ENCODE measurements at regions not wholly inside any gene's neighbourhood (a gene's known extent, or its start where the extent isn't known, plus 50 kb on each side); places are given as distances from the start of the nearest gene placed in this dataset.

DNA sequence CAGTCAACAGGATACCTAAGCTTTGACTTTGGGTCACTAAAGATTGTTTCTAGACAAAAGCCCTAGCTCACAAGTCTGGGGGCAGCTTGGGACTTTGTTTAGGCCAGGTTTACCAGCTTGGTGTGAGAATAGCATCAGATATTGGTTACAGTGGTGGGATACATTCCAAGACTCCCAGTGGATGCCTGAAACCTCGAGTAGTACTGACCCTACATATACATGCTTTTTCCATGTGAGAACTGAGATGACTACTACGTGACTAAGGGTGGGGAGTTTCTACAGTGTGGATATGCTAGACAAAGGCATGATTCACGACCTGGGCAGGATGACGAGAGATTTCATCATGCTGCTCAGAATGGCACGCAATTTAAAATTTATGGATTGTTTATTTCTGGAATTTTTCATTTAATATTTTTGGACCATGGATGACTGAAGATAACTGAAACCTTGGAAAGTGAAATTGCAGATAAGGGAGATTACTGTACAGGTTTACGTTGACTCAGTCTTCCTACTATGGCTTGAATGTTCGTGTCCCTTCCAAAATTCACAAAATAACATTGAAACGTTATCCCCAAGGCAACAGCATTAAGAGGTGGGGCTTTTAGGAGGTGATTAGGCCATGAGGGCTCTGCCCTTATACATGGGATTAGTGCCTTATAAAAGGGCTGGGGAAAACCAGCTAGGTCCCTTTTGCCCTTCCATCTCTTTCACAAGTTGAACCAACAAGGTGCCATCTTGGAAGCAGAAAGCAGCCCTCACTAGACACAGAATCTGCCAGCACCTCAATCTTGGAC lies 50.2 kb upstream of the CTAGE1 start:
- no peak for DNase-seq

DNA sequence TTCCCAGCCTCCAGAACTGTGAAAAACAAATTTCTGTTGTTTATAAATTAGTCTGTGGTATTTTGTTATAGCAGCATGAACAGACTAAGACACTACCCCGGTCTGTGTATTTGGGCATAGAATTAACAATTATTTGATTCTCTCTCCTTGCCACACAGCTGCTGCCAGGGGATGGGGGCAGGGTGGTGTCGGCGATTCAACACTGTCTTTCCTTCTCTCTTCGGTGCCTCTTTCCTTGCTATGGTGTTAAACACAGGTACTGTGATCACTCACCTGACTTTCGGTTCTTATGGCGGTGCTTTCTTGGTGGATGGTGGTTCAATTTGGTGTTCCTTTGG lies 50.8 kb upstream of the CTAGE1 start:
- DNase-seq = no peak

DNA sequence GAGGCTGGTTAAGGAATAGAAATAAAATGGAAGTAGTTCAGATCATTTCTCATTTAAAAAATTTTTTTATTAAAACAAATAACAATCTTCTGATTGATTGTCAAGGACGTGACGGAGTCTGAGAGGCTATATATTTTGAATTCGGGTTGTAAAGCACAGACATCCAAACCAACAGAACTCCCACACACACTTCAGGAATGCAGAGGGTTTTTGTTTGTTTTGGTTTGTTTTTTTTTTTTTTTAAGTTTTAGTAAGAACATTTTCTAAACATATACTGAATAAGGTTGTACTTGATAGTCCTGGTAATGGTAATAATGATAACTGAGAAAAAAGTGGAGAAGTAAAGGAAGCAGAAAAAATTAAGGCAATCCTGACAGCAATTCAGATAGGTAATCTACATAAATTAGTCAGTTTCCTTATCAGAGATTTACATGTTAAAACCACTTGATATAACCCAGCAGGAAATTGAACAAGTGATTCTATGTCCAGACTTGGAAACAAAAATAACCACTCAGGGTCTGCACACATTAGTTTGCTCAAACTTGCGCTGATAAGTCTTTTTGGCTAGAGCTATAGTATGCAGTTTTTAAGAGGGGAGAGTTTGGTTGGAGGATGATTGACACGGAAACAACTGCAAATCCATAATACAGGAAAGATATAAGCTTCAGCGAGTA lies 51.5 kb upstream of the CTAGE1 start:
- DNase-seq = no peak

DNA sequence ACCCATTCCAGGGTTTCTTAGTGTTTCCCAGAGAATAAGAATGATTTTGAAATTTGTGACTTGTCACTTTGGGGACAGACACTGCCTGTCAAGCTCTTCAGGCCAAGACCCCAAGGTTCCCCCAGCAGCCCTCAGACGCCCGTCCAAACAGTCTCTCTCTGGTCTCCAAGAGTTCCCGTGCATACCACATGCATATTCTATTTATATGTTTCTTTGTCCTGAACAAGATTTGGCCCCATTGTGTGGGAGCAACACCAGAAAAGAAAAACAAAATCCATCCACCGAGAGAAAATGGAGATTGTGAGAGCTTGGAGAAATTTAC lies 52.2 kb upstream of the CTAGE1 start:
- DNase-seq = no peak

DNA sequence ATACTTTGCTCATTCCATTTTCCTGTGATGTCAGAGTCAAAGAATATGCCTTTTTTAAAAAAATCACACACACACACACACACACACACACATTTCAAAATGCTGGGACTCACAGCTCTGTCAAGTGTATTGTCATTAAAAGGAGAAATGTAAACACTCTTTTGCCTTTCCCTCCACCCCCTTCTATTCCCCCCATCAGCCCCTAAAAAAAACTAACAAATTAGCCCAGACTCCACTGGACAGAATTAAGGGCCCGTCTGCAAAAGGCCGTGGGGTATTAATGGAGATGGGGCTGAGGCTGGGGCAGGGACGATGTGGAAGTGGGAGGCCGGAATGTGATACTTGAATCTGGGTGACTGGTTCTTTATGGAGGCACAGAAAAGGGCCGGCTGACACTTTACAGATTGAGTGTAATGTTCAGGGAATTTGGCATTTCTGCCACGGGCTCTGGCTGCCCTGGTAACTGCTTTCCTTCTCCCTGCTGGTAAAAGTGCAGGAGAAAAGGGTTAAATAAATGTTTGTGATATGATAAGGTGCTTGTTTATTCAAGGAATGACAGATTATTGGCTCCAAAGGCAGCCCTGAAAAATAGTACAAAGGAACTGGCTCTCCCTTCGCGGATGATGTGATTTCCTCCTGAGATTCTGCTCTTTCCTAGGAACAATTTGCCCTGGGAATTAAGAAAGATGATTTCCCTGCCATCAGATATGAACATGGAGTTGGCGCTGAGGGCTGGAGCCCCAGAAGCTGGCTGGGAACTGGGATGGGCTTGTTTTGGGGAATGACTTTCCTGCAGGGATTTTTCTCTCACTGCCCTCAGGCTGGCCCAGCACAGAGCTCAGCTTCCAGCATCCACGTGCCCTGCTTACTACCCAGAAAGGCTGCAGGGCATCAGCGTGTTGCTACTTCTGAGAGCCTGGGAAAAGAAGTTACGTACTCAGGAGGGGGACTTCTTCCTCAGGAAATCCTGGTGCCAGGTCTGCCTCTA lies 52.8 kb upstream of the CTAGE1 start:
- DNase-seq = no peak

DNA sequence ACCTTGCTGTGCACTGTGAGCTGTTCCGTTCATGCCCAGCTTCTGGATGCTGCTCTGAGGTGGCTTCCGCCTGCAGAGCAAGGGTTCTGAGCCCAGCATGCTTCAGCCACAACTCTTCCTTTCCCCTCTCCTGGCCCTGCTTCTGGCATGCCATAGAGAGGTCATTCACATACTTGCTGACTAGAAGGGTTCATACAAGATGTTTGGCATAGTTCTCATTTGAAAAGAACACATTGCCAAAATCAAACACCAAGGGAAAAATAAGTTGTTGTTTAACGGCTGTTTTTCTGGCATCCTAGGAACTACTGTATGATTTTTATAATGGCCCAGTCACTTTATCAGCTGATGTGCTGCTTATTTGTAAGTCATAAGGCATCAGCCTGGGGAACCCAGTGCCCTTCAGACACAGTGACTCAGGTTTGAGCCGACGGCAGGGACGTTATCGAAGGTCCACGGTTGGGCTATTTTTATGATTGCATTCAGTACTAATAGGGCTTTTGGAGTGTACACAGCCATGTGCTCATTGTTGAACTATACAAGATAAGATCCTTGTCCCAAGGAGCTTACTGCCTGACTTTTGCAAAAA lies 53.9 kb upstream of the CTAGE1 start:
- no peak for DNase-seq

DNA sequence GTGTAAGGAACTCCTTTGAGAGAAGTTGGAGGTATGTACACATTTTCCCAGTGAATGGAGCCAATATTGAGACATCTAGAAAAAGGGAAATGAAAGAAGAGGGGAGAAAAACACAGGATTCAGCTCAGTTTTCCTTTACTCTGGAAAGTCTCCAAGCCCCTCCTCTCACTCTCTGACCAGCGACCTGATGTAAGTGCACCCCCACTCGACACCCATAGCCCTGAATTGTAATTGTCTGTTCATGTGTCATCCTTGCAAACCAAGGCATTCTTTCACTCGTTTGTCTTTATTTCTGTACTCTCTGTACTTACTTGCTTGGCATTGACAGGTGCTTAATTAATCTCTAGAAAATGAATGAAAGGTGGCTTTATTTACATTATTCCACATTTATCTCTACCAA lies 55.7 kb upstream of the CTAGE1 start:
- DNase-seq = no peak

DNA sequence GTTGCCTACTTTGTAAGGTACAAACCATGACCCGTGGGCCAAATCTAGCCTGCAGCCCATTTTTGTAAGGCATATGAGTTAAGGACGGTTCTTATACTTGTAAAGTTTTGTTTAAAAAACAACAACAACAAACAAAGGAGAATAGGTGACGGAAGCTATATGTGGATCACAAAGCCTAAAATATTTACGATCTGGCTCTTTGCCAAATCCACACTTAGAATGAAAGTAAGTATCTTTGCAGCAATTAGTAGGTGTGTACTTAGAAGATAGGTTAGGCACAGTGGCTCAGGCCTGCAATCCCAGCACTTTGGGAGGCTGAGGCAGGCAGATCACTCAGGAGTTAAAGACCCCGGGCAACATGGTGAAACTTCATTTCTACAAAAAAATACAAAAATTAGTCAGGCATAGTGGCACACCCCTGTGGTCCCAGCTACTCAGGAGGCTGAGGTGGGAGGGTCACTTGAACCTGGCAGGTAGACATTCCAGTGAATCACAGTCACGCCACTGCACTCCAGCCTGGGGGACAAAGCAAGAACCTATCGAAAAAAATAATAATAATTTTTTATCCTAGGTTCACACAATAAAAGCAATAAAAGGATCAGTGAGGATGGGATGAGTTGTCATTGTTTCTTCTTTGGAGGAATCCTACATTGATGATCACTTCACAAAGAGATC lies 57.8 kb upstream of the CTAGE1 start:
- no peak for DNase-seq

DNA sequence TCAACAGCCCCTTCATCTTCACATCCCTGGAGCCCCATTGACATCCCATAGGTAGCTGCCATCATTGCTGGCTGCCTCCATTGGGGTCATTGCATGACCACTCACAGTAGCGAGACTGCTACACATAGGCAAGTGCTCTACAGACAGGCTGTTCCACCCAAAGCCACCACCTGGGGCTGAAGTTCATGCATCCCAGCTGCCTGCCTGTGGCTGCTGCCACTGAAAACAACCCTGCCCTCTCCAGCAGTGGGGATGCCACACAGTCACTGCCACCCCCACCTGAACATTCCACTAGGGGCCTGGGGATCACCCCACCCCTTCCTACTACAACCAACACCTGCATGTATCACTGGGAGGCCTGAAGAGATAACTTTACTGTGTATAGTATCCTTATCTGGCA lies 59.5 kb upstream of the CTAGE1 start:
- no peak for DNase-seq

DNA sequence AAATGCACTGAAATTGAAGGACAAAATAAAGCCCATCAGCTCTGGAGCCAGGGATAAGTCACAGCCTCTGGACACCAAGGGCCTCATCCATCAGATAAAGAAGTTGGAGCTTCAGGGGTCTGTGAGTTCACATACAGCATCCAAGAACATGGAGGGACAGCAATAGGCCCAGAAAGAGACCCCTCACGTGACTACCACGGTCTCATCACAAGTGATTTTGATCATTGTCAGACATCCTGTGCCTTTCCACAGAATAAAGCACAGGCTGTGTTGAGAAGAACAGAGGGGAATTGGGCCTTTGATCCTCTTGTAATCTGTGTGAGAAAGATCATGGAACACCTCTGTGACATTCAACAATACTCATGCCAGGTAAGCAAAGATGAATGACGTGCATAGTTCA lies 65.2 kb upstream of the CTAGE1 start:
- no peak for DNase-seq

DNA sequence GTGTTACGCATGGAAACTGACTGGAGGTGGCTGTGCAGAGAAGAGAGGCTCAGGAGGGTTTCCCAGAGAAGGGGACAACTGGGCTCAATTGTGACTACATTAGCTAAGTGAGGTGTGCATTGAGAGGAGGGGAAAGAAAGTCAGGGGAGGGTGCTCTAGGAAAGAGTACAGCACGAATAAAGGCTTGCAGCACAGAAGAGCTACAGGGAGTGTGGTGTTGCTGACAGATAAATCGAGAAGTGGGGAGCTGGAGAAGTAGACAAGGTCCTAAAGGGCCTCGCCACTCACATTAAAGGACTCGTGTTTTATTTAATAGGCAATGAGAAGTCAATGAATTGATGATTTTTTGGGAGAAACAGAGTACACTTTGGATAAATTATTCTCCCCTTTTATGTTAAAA lies 65.7 kb upstream of the CTAGE1 start:
- no peak for DNase-seq

DNA sequence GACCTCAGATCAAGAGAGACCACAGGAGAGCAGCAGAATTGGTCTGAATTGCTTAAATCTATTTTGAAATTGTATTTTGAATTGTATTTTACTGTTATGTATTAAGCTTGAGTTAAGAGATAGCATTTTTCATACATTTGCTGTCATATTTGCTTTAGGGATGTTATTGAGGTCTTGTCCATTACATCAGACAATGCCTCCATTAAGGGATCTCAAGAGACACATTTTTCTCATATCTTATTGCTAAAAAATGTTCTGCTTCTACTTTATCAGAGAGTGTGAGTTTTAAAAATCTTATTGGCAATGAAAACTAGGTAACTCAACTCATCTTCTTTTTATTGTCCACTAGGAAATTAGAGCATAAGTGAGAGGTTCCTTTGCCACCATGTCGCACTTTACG lies 66.8 kb upstream of the CTAGE1 start:
- no peak for DNase-seq

DNA sequence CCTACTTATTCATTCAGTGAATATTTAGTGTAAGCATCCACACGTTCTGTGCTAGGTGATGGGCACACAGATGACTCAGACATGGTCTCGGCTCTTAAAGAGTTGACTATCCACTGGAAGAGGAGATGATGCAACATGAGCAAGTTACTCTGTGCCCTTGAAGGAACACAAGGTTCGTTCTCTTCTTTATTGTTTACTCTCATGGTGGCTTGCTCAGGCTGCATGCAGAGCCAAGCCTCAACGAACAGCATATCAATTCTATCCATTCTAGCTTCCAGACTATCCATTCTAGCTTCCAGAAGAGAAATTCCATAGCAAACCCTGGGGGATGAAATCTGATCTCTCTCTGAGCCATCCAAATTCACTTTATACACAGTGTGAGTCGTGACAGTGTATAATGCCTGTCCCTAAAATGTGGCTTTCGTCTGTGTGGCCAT lies 68.1 kb upstream of the CTAGE1 start:
- DNase-seq = no peak

DNA sequence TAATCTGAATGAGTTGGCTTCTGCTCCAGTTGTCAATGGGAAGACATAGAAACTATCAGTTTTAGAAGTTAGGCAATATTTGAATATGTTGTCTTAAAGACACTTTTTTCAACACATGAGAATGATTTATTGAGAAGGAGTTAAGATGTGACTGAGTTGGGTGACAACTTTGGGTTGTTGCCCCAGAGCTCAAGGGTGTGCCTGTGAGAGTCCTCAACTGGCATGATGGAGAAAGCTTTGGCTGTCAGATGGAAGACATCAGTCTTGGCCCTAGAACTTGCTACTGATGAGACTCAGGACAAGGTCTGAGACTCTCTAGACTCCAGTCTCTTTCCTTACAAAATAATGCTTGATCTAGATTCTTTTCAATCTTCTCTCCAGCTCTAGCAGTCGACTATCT lies 69.0 kb upstream of the CTAGE1 start:
- no peak for DNase-seq

DNA sequence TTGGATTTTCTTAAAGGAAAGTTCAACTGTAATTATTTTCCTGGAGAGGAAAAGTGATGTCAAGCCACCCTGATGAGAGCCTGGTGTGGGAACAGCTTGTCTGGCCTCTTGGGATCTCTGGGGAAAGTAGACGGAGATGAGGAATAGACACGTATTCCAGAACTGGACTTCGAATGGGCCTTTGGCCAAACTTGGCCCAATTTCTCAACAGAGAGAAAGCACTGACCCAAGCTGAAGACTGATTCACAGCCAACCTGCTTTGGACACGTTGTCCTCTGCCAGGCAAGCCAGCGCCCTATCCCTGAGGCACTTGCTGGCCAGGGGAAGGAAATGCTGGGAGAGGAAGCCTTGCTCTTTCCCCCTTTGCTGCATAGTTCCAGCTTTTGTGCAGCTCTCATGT lies 70.8 kb upstream of the CTAGE1 start:
- no peak for DNase-seq

DNA sequence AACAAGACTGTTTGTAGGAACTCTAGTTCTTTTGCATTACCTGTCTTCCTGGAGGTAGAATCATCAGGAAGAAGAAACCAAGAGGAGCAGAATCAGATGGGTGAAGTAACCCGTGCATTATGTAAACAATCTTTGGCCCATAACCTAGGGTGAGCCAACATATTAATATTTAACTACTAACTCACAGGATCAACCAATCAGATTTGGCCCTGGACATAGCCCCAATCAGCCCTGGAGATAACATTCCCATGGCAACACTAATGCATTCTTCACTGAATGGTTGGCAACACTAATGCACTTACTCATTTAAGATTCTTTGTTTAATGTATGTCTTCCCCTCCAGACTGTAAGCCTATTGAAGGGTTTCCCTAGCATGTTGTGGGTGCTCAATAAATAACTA lies 72.0 kb upstream of the CTAGE1 start:
- peak in 1 of 2 experiments; percentile 13 for DNase-seq

DNA sequence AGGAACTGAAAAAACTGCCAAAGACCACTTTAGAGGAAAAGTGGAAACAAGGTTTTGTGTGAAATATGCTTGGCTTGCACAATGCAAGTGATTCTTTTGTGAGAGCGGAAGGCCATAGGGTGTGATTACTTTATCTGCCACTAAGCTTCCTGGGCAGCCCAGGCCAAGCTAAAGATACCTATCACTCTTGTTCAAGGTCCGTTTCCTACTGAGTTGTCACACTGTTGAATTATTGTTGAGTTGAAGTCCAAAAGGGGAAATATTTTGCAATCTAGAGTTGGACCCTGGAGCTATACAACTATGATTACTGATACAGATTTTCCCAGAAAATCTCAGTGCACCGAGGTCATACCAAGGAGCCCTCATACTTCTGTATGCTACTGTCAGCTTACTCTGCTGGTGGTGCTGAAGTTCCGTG lies 72.7 kb upstream of the CTAGE1 start:
- DNase-seq = no peak

DNA sequence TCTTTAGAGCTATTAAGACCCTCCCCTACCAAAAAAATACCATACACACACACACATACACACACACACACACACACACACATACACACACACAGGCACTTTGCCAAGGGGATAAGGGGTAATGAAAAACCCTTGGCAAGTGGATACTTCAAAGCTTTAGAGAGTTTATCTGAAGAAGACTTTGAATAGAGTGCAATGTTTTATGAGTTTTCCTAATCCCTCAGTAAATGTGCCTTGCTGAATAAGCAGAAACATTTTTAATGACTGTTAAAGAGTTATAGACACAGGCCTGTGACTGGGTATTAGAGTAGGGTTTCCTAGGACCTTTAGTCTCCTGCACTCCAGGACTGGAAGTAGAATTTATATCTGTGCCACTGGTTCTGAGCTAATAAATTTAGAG lies 75.5 kb upstream of the CTAGE1 start:
- DNase-seq = no peak

DNA sequence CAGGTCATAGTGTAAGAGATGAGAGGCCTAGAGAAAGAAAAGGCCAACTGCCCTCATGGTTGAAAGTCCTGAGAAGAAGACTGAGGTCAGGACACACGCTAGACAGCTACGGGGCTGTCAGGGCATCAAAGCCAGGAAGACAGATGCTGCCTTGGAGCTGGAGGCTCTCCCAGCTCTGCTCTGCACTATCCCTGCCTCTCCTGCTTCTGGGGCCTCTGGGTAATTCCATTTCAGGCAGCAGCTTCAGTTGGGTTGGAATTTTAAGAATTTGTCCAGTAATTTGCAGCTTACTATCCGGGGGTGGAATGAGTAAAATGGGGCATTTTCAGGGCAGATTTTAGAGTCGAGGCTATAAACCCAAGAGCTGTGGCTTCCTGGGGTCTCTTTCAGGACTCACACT lies 76.2 kb upstream of the CTAGE1 start:
- no peak for DNase-seq

DNA sequence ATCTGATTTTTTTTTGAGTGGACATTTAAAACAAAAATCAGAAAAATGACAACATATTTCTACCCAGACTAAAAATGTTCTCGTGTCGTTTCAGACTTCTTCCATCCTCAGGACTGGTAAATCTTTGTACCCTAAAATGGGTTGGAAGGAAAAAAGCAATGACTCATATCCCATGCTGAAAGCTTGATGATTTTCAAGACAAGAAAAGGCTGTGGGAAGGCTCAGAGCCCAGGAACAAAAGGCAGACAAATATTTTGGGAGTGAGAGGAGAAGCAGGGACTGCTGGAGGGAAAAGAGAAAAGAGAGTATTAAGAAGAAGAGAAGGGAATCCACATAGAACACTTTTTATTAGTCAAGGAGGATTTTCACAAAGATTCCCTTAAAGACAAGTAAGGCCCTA lies 77.1 kb upstream of the CTAGE1 start:
- no peak for DNase-seq

DNA sequence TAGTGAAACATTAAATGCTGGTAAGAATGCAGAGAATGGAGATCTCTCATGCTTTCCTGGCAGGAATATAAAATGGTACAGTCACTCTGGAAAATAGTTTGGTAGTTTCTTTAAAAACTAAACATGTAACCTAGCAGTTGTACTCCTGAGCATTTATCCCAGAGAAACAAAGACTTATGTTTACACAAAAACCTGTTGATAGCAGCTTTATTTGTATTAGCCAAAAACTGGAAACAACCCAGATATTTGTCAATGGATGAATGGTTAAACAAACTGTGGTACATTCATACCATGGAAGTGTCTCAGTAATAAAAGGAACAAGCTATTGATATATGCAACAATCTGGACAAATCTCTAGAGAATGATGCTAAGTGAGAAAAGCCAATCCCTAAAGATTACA lies 81.7 kb upstream of the CTAGE1 start:
- DNase-seq = no peak

DNA sequence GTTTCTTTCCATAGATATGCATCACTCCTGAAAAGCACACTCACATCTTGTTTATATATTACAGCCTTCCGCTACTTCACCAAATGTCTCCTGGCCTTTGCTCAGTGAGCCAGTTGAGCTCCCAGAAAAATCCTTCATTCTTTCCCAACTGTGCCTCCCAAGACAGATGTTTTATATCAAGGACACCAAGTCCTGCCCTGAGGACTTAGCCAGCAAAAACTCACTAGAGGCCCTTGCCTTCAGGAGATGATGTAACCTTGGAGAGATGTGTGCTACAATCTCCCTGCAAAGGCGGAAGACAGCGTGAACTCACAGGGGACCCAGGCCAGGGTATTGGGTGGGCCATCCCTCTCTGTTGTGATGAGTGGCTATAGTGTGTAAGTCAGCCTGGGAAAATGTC lies 86.1 kb upstream of the CTAGE1 start:
- DNase-seq = no peak

Measured in NCI-H526 (cell line).